ENCODE measurements at regions not wholly inside any gene's neighbourhood (a gene's known extent, or its start where the extent isn't known, plus 50 kb on each side); places are given as distances from the start of the nearest gene placed in this dataset.

GRCh38 chr20:10800288-10800687 is 126.5 kb upstream of the JAG1 start:
- no peak for DNase-seq (ENCODE audit: low read depth)
- TF ChIP-seq CTCF (conservative IDR thresholded peaks at IDR 0.05; ENCODE audit: low read depth, low read length) = no peak
- H3K4me3 ChIP-seq (ENCODE audit: low read length) = no peak overlapping the region

GRCh38 chr20:10802236-10802635 is 128.4 kb upstream of the JAG1 start:
- no peak for TF ChIP-seq CTCF (conservative IDR thresholded peaks at IDR 0.05; ENCODE audit: low read depth, low read length)
- H3K4me3 ChIP-seq (ENCODE audit: low read length) = no peak overlapping the region
- no peak for DNase-seq (ENCODE audit: low read depth)

- no peak for DNase-seq (ENCODE audit: low read depth)
- no peak overlapping the region for H3K4me3 ChIP-seq (ENCODE audit: low read length)
- no peak for TF ChIP-seq CTCF (conservative IDR thresholded peaks at IDR 0.05; ENCODE audit: low read depth, low read length)
Observed at GRCh38 chr20:10805764-10806163, 132.0 kb upstream of the JAG1 start.

GRCh38 chr20:10806539-10806938 is 132.7 kb upstream of the JAG1 start:
- H3K4me3 ChIP-seq (ENCODE audit: low read length) = no peak overlapping the region
- DNase-seq (ENCODE audit: low read depth) = no peak
- no peak for TF ChIP-seq CTCF (conservative IDR thresholded peaks at IDR 0.05; ENCODE audit: low read depth, low read length)

- no peak for TF ChIP-seq CTCF (conservative IDR thresholded peaks at IDR 0.05; ENCODE audit: low read depth, low read length)
- no peak overlapping the region for H3K4me3 ChIP-seq (ENCODE audit: low read length)
- DNase-seq (ENCODE audit: low read depth) = no peak
Observed at GRCh38 chr20:10807013-10807412, 133.2 kb upstream of the JAG1 start.

GRCh38 chr20:10812759-10813327 is 139.0 kb upstream of the JAG1 start:
- H3K4me3 ChIP-seq (ENCODE audit: low read length) = no peak overlapping the region
- no peak for TF ChIP-seq CTCF (conservative IDR thresholded peaks at IDR 0.05; ENCODE audit: low read depth, low read length)
- no peak for DNase-seq (ENCODE audit: low read depth)

- no peak for TF ChIP-seq CTCF (conservative IDR thresholded peaks at IDR 0.05; ENCODE audit: low read depth, low read length)
- H3K4me3 ChIP-seq (ENCODE audit: low read length) = no peak overlapping the region
- DNase-seq (ENCODE audit: low read depth) = no peak
Observed at GRCh38 chr20:10823585-10823984, 149.8 kb upstream of the JAG1 start.
